Stimulated activated CD8-positive, alpha-beta memory T cell treated with anti-CD3 and anti-CD28 coated beads, Interleukin-7, amount 100 ng/mL, for 1 hour (primary cell): ENCODE measurements at regions not wholly inside any gene's neighbourhood (a gene's known extent, or its start where the extent isn't known, plus 50 kb on each side); places are given as distances from the start of the nearest gene placed in this dataset.

Source experiments
- DNase-seq, 2 donors: peaks; one replicate each; pipeline ENCODE4 v3.0.0-alpha.2; 2020; ENCODE audit warnings: low read depth in 2 of 2

DNA sequence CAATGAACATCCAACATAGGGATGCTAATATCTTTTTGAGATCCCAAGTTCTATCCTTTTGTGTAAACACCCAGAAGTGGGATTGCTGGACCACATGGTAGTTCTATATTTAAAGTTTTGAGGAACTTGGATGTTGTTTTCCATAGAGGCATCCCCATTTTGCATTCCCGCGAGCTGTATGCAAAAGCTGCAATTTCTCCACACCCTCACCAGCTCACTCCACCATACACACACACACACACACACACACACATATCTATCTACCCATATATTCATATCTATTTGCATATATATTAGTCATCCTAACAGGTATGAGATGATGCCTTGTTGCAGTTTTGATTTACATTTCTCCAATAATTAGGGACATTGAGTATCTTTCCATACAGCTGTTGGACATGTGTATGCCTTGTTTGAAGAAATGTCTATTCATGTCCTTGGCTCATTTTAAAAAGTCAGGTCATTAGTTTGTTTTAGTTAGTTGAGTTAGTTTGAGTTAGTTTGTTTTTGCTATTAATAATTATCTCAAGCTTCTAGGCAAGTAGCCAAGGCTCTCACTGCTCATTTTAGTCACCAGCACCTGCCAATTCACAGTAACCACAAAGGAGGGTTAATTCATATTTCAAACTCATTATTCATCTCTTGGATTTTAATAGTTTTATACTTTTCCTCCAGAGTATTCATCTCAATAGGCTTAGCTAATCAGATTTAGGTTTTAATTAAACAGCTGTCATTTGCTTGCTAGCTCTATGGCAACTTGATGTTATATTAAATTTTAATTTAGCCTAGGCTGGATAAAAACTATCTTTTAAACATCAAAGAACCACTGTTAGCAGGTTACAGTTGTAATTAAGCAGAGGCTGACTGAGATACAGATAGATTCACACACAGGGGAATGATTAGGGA lies 1435.9 kb upstream of the TMEM132C start:
- no peak for DNase-seq

DNA sequence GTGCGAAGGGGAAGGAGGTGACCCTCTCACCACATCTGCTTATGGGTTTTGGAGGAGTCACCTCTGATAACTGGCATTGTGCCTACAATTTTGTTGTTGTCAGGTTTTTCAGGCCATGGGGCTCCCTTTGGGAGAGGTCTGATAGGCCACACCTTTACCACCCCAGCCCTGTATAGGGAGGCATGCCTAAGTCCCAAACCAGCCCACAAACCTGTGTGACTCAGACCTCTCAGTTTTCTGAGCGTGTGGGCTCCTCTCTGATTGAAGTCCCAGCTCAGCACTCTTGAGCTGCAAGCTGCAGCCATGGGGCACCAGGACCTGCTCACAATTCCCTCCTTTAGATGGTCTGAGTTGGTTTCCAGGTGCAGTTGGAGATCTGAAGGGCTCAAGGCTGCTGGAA lies 1429.3 kb upstream of the TMEM132C start:
- DNase-seq, result no peak

DNA sequence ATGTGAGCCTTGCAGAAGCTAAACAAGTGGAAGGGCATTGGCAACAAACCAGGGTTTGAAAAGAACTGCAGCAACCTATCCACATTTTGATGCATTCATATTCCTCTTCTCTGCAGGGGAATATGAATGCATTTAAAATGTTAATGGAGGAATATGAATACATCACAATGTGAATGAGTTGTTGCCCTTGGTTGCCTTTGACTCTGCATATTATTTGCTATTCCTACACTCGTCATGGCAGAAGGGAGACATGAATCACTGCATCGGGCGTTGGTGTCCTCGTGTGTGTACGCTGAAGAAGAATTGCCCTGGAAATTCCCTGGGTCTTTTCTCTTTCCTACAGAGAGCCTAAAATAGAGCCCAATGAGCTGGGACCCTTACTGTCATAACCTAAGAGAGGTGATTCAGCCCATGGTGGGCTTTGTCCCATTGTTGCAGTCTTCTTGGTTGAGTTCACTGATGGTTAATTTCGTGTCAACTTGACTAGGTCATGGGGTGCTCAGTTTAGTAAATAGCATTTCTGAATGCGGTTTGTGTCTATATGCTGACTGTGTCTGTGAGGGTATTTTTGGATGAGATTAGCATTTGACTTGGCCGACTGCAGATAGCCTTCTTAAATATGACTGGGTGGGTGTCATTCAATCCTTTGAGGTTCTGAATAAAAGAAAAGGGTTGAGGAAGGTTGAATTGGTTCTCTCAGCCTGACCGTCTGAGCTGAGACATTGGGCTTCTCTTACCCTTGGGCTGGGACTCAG lies 1422.9 kb upstream of the TMEM132C start:
- no peak for DNase-seq

DNA sequence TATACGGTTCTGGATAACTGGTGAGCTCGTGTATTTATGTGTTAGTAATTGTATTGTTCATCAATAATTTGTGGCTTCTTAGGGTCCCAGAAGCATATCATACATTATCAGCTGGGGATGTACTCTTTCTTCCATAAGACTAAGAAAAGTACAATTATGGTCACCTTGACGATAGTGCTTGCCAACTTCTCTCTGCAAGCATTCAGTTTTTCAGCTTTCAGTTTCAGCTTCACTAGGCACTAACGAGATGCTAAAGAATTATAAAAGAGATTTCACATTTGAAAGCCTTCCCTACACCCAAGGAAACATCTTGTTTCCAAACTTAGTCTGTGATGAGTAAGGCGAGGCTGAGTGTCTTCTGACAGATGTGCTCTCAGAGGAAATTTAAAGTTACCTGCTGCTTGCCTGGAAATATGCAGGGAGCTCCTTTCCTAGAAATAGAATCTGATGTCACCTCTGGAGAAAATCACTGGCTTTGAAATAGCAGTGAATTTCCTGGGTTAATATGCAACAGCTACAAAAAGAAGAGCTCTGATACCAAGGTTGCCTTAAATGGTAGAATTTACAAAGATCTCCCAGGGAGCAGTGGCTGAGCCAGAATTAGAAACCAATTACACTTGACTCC lies 1419.9 kb upstream of the TMEM132C start:
- no peak for DNase-seq

DNA sequence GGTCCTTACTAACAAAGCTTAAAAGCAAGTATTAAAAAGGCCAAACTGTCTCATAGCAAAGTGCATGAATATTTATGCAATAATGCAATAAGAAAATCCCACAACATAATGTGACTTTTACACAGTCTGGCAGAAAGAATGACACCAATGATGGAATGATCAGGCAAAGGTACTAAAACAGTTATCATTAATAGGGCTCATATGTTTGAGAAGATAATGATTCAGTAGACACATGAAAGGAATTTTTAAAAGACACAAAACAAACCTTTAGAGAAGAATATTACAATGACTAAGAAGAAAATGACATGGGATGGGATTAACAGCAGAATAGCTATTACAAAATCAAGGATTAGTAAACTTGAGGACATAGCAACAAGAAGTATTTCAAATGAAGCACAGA lies 1411.2 kb upstream of the TMEM132C start:
- DNase-seq, result no peak

DNA sequence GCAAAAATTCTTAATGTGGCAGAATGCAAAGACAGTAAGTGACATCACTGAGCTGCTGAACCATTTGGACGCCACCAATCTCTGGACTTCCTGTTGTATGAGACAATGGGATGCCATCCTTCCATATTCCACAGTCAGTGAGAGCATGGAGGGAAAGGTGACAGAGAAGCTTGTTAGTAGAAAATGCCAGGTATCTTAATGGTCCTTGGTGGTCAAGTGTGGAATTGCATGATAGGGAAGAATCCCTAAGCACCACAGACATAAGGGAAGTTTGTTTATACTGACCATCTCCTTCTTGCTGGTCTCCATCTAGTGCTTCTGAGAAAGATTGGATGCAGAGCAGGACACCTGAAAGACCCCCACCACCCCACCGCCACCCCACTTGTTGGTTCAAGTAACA lies 1410.0 kb upstream of the TMEM132C start:
- DNase-seq, result no peak

DNA sequence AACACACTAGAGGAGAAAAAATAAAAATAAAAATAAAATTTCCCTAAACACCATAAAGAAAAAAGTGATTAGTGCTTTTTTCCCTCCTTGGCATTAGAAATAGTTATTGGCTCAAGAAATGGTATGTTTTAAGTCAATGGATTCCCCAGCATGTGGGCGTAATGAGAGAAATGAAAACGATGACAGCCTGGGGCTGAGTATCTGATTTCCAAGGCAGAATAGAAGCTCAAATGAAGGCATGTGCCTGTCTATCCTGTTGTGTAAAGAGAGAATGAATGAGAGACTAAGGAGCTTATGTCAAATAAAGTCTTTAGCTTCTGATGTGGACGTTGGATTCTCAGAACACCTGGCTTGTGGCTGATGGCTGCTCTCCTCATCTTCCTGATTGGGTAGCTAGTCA lies 1408.4 kb upstream of the TMEM132C start:
- no peak for DNase-seq

DNA sequence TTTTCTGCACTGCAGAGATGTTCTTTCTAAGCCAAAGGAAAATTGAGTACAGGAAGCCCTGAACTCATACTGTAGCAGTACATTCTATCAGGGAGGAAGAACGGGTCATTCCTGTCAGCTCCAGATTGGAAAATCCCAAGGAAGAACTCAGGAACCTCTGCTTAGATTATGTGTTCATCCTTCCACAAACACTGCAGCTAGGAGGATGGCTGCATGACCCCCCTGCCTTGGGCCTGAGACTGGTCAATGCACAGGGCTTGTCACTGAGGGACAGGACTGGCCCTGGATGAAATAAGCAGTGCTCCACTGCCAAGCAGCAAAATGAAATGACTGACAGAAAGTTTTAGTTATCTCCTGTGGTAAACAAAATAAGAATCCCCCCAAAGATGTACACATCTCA lies 1406.8 kb upstream of the TMEM132C start:
- no peak for DNase-seq

DNA sequence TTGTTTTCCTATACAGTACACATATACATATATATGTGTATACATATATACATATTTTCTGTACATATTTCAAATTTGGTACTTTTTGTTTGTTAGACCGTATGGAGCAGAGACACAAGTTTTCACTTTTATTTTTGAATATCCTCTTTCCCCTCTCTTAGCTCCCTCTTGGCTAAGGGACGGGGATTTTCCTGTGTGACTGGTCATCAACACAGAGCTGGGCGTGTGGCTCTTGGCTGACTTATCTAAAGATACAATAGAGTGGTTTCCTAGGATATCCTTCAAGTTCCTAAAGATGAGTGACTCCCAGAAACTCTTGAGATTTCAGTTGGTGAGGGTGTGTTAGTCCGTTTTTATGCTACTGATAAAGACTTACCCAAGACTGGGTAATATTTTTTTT lies 1404.5 kb upstream of the TMEM132C start:
- no peak for DNase-seq

DNA sequence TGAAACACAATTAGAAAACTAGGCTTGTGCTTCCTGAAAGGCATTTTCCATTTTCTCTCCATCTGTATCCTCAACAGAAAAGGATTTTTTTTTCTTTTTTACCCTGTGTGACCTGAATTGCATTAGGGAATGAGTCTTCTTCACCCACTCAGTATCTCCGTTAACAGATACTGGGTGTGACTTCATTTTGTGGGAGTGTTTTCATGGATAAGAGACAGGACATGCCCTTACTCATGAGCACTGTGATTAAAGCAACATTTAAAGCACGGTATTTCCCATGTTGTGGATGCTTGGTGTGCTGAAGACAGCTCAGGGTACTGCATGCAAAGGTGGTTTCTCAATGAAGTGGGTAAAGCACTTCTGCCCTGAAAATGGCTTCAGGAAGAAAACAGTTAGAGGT lies 1397.3 kb upstream of the TMEM132C start:
- DNase-seq, result no peak

DNA sequence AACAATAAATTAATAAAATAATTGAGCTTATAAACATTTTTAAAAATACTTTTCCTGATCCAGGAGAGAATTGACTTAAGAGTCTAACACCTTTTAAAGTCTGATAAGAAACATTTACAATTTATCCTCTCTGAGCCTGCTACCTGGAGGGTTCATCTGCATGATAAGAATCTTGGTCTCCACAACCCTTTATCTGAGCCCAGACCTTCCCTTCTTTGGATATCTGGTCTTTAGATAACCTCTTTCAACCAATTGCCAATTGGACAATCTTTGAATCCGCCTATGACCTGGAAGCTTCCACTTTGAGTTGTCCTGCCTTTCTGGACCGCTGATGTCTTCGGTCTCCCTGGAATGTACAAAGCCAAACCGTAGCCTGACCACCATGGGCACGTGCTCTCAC lies 1393.3 kb upstream of the TMEM132C start:
- DNase-seq, result no peak

DNA sequence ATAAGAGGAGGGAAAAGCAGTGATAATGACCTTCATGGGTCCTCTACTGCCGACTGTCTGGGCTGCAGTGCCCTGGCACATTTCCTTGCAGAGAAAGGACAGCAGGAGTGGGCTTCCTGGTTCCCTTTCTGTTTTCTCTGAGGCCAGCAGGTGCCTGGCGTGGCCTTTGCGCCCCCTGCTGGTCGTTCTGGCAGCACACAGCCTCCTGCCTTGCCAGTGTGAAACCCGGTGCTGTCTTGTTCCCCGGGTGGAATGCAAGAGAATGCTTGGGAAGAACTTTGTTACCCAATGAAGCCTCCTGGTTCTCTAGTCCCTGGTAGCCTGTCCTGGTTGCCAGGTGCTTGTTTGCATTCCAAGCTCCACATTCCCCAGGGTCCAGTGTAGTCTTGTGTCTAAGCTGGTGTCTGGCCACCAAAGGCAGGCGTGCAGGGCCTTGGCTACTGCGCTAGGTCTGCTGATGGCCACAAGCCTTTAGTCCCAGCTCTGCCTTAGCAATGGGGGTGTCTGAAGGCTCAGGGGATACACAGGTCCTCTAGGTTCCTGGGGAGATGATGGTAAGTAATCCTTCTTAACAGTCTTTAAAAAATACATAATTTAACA lies 1392.4 kb upstream of the TMEM132C start:
- DNase-seq, result peak; percentile 9 to 43

DNA sequence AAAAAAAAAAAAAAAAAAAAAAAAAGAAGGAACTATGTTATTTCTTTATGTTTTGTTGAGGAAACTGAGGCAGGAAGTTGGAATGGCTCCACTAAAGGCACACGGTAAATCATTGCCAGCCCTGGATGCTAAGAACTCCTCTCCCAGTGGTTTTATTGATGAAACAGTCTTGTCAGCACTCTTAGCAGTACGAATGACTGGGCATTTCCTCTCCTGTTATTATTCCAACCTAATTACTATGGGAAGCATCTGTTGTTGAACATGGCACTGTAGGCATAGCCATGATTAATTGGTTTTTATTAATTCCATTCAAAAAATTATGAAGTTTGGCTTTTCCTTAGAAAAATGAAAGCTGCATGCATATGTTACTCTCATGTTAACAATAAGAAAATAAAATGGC lies 1387.1 kb upstream of the TMEM132C start:
- DNase-seq, result no peak

DNA sequence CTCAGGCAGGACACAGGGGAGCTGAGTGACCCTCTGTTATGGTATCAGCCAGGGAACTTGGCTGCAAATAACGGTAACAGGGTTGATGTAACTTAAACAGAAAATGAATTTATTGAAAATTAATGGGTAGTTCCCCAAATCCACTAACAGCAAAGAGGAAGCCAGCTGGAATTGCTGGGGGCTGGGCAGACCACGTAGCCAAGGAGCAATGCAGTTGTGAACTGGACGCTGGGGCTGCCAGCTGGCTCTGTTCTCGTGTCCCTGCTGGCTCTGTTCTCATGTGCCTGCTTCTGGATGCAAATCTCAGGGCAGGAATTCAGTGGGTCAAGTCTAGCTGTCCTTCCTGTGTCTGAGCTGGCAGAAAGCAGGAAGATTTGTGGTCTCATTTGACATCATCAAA lies 1383.3 kb upstream of the TMEM132C start:
- DNase-seq, result no peak

DNA sequence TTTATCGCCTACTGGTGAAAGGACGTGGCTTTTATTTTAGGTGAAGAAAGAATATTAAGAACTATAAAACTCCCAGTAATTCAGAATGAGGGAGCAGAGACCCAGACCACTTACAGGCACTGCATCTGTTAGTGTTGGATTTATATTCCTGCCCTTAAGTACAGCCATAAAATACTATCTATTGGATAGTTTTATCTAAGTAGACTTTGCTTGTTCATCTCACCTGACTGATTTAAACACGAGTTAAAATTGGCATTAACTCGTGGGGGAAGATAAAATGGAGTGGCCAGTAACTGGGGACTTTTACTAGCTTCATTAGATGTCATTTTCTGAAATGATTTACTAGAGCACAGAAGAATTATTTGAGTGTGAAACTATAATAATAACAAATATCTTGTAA lies 1377.5 kb upstream of the TMEM132C start:
- DNase-seq, result no peak

DNA sequence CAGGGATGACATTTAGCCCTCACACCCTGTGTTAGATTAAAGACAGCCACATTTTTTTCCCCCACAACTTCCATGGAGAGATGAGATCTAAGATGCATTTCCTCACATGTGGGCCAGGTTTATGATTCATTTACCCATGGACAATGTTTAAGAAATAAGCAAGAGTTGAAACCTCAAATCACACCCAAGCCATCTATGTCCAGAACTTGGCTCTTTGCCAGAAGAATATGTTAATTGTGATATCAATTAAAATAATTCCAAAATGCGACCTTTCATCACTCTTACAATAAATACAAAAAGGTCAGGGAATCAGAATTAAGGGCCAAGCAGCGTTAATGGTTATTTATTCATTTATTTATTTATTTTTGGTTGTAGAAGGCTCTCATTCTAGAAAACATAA lies 1376.9 kb upstream of the TMEM132C start:
- no peak for DNase-seq

DNA sequence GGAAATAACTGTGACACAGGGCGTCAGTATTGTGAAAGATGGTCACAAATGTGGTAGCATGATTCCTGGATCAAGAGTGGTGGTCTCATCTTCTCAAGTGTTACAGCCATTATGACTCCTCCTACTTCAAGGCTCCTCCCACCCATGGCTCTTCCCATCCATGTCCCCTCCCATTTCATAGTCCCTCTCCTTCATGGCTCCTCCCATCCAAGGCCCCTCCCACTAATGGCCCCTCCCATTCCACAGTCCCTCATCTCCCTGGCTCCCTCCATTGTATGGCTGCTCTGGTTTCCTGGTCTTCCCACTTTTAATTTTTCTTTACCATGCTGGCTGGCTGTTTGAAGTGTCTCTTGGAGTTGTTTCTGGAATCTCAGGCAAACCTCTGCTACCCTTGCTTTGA lies 1375.2 kb upstream of the TMEM132C start:
- DNase-seq, result no peak

DNA sequence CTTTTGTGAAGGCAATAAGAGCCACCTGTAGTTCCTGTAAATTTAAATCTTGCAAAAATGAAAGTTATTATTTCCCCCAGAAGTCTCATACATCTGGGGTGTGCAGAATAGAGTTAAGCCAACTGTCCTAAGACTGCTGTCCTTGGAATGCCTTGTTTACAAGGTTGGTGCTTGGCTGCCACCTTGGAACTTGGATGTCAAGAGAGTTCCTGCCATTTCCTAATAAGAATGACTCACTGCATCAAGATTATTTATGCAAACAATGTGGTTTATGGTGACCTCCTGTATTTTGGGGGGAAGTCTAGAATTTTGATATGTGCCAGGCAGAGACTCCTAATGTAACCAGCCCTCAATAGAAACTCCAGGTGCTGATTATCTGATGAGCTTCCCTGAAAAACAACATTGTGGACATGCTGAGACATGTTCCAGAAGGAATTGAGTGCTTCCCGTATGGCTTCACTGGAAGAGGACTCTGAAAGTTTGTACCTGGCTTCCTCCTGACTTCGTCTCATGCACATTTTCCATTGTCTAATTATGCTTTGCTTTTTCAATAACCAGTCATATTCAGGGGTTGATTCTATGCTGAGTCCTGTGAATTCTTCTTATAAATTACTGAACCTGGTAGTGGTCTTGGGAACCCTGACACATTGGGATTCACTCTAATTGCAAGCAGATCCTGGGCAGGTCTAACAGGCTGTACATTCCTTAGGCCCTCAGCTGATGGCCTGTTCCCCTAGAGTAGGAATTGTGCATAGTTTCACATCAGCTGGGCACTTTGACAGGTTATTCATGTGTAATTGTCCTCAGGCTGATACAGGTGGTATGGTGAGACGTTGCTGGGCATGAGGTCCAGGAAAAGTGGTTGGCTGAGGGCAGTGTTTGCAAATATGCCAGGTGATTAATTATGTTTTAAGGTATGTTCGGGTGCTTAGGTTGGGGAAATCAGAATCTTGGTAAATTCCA lies 1370.7 kb upstream of the TMEM132C start:
- DNase-seq, result no peak

DNA sequence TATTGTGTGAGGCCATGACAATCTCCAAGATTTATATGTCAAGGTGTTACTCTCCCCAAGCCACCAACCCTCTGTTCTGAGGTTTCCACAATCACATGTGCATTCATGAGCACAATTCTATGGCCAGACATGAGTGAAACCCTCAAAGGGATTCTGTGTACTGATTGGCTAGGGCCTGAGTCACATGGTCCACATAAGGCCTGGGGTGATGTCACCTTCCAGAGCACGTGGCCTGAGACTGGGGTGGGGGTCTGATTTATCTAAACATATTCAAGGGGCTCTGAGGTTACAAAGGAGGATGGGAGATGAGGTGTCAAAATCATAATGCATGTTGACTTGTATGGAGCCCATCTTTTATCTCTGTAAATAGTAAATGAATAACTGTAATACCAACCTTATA lies 1369.9 kb upstream of the TMEM132C start:
- DNase-seq, result no peak

DNA sequence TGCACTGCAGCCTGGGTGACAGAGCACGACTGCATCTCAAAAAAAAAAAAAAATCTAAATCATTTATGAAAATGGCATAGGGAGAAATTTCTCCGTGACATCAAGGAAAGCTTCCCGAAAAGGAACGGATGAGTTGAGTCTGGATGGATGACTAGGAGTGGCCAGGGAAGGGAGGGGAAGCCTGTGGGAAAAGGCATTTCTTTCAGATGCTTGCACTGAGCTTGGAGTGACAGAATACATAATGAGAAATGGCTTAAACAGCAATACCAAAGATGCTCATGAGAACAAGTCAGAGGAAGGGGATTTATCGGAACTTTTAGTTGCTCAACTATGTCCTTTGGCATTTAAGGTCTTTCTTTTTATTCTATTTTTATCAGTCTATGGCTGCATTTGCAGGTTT lies 1369.2 kb upstream of the TMEM132C start:
- DNase-seq, result no peak

DNA sequence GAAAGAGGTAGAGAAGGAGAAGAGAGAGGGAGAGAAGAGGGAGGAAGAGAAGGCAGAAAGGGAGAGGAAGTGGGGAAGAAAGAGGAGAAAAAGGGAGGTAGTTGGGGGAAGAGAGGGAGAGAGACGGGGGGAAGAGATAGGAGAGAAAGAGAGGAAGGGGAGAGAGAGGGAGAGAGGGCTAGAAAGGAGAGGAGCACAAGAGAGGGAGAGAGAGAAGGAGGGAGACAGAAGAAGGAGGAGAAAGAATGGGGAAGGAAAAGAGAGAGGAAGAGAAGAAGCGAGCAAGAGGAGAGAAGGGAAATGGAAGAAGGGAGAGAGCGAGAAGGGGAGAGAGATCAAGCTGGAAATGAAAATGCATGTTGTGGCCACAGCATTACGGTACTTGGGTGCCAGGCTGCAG lies 1368.4 kb upstream of the TMEM132C start:
- DNase-seq, result no peak
